DND-41 (cell line): ENCODE measurements at regions not wholly inside any gene's neighbourhood (a gene's known extent, or its start where the extent isn't known, plus 50 kb on each side); places are given as distances from the start of the nearest gene placed in this dataset.

Experiments used
- EZH2 ChIP-seq: IDR thresholded peaks from 3 replicates; pipeline ENCODE4 v1.6.1; 2012; ENCODE audit warnings: borderline replicate concordance, low read depth, mild to moderate bottlenecking, moderate library complexity, low read length, inconsistent platforms; ENCODE audit not compliant: severe bottlenecking
- TF ChIP-seq, protein P1 (sequence below): IDR thresholded peaks from 2 replicates; pipeline ENCODE4 v1.5.1; 2012; ENCODE audit warnings: borderline replicate concordance, low read length, moderate library complexity, mild to moderate bottlenecking; ENCODE audit not compliant: poor library complexity, severe bottlenecking; ENCODE audit errors: extremely low read depth

GRCh38 chr6:155521719-155522118 lies 66.1 kb upstream of the NOX3 start:
- TF ChIP-seq, protein P1, sequence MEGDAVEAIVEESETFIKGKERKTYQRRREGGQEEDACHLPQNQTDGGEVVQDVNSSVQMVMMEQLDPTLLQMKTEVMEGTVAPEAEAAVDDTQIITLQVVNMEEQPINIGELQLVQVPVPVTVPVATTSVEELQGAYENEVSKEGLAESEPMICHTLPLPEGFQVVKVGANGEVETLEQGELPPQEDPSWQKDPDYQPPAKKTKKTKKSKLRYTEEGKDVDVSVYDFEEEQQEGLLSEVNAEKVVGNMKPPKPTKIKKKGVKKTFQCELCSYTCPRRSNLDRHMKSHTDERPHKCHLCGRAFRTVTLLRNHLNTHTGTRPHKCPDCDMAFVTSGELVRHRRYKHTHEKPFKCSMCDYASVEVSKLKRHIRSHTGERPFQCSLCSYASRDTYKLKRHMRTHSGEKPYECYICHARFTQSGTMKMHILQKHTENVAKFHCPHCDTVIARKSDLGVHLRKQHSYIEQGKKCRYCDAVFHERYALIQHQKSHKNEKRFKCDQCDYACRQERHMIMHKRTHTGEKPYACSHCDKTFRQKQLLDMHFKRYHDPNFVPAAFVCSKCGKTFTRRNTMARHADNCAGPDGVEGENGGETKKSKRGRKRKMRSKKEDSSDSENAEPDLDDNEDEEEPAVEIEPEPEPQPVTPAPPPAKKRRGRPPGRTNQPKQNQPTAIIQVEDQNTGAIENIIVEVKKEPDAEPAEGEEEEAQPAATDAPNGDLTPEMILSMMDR: no peak
- TF ChIP-seq EZH2: no peak
